Epithelial cell of esophagus (primary cell): ENCODE measurements at regions not wholly inside any gene's neighbourhood (a gene's known extent, or its start where the extent isn't known, plus 50 kb on each side); places are given as distances from the start of the nearest gene placed in this dataset.
"Not testable (repeated sequence)": the region's sequence is repeated elsewhere in the genome, so short reads cannot be mapped to it uniquely, and the experiment has no call there.

Source experiments
- DNase-seq: peaks from one replicate; pipeline ENCODE4 v3.0.0; 2010; ENCODE audit warnings: low read depth
- H3K4me3 ChIP-seq: 2 replicates; pipeline ENCODE4 v1.5.1; 2011; ENCODE audit warnings: mild to moderate bottlenecking, low read length, control low read depth
- TF ChIP-seq, protein P1 (sequence below): IDR thresholded peaks from 2 replicates; pipeline ENCODE4 v1.5.1; 2011; ENCODE audit warnings: low read depth, mild to moderate bottlenecking, low read length, control low read depth, inconsistent platforms; ENCODE audit not compliant: insufficient read depth; ENCODE audit errors: missing control alignments

DNA sequence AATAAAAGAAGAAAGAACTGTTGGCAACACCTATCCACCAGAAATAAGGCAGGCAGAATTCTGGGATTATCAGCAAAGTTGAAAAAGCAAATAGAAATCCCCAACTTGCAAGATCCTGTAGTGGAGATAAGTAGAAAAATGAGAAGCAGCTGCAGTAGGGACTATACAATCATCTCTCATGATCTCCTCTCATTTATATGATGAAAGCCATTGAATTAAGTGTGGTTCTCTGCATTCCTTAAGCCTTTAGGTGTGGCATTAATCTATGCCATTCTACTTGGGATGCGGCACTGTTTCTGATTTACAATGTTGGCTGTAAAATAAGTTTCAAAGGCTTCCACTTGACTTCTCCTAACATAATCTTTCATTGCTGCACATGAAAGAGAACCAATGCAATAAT, 869.8 kb downstream of the TRAM1L1 start:
- TF ChIP-seq, protein P1, sequence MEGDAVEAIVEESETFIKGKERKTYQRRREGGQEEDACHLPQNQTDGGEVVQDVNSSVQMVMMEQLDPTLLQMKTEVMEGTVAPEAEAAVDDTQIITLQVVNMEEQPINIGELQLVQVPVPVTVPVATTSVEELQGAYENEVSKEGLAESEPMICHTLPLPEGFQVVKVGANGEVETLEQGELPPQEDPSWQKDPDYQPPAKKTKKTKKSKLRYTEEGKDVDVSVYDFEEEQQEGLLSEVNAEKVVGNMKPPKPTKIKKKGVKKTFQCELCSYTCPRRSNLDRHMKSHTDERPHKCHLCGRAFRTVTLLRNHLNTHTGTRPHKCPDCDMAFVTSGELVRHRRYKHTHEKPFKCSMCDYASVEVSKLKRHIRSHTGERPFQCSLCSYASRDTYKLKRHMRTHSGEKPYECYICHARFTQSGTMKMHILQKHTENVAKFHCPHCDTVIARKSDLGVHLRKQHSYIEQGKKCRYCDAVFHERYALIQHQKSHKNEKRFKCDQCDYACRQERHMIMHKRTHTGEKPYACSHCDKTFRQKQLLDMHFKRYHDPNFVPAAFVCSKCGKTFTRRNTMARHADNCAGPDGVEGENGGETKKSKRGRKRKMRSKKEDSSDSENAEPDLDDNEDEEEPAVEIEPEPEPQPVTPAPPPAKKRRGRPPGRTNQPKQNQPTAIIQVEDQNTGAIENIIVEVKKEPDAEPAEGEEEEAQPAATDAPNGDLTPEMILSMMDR: no peak
- H3K4me3 ChIP-seq: no peak overlapping the region
- no peak for DNase-seq

GRCh38 chr4:116202524-116202923, 882.9 kb downstream of the TRAM1L1 start:
- TF ChIP-seq, protein P1: no peak
- H3K4me3 ChIP-seq: no peak overlapping the region
- DNase-seq: no peak

DNA sequence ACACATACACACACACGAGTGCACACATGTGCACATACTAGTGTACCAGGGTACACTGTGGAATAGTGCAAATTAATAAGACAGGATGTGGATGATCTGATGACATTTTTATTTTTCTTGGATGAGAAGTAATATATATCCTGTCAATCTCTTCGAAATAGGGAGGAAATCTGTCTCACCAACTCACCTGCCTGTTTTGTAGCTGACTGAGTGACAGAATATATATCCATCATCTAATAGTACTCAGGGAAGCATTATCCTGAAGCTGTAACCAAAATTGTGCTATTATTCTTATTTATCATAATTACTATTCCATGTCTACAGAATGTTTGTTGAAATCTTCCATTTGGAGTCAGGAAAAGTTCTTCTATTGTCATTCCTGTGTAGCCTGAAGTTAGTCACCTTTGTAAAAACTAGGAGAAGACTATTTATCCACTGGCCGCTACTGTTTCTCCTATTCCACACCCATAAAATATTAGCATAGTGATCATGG, 888.0 kb downstream of the TRAM1L1 start:
- H3K4me3 ChIP-seq: no peak overlapping the region
- TF ChIP-seq, protein P1: no peak
- no peak for DNase-seq

GRCh38 chr4:116183241-116183640, 902.1 kb downstream of the TRAM1L1 start:
- TF ChIP-seq, protein P1: no peak
- DNase-seq: no peak
- no peak overlapping the region for H3K4me3 ChIP-seq

DNA sequence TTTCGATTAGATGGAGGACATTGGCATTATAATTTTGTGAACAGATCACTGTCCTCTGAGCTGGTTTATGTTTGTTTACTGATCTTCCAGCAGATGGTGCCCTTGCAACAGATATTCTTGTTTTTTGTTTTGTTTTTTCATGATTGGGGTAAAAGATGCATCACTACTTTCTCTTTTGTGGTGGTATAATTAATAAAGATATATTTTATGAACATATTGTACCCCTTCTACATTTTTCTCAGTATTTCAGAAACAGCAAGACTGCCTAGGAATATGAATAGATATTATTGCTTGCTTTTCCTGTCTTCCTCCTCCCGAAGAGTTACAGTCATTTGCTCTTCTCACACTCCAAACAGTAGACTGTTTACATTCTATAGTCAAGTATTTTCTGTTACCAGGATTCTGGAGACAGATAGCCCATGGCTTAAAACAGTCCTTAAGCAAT, 905.2 kb downstream of the TRAM1L1 start:
- no peak overlapping the region for H3K4me3 ChIP-seq
- TF ChIP-seq, protein P1: peak; percentile 47
- DNase-seq: peak; percentile 28

DNA sequence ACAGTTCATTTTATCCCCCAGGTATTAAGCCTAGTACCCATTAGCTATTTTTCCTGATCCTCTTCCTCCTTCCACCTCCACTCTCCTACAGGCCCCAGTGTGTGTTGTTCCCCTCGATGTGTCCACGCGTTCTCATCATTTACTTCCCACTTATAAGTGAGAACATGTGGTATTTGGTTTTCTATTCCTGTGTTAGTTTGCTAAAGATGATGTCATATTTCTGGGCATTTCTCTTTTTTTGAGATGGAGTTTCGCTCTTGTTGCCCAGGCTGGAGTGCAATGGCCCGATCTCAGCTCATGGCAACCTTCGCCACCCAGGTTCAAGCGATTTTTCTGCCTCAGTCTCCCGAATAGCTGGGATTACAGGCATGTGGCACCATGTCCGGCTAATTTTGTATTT, 934.0 kb downstream of the TRAM1L1 start:
- not testable (repeated sequence) for DNase-seq

DNA sequence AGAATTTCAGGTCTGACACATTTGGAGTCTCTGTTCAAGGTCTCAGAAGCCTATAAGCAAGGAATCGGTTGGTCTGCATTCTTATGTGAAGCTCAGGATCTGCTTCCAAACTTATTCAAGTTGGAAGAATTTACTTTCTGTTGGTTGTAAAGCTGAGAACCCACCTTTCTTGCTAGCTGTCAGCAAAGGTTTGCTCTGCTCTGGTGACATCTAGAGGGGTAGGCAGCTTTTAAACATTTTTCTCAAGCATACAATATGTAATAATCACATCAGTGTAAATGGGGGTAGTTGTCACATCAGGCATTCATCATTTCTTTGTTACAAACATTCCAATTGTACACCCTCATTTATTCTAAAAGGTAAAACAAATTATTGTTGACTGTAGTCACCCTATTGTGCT, 935.2 kb downstream of the TRAM1L1 start:
- TF ChIP-seq, protein P1: no peak
- peak; percentile 1 for DNase-seq
- H3K4me3 ChIP-seq: no peak overlapping the region

More for the DNA sequence above, 934.0 kb downstream of the TRAM1L1 start:
- H3K4me3 ChIP-seq: not testable (repeated sequence)
